PFSK-1 (cell line): ENCODE measurements at regions not wholly inside any gene's neighbourhood (a gene's known extent, or its start where the extent isn't known, plus 50 kb on each side); places are given as distances from the start of the nearest gene placed in this dataset.

Source experiments
- POLR2AphosphoS5 ChIP-seq: IDR thresholded peaks from 2 replicates; pipeline ENCODE4 v1.6.1; 2012; ENCODE audit warnings: low read depth, mild to moderate bottlenecking, control low read depth, low read length, moderate library complexity
- SIN3A ChIP-seq: IDR thresholded peaks from 2 replicates; pipeline ENCODE4 v1.6.1; 2012; ENCODE audit warnings: mild to moderate bottlenecking, low read length, moderate library complexity, borderline replicate concordance; ENCODE audit not compliant: insufficient read depth
- TAF1 ChIP-seq: IDR thresholded peaks from 2 replicates; pipeline ENCODE4 v1.6.1; 2012; ENCODE audit warnings: low read length, control low read depth, borderline replicate concordance; ENCODE audit not compliant: insufficient read depth
- TF ChIP-seq, protein P1 (sequence below), 2 experiments: IDR thresholded peaks; 2 replicates each; pipeline versions ENCODE4 v1.6.1 to v1.8.0; 2011 to 2012; ENCODE audit warnings: low read depth in 2 of 2, low read length in 2 of 2, control low read depth in 1 of 2, inconsistent platforms in 1 of 2, mild to moderate bottlenecking in 1 of 2, moderate library complexity in 1 of 2; ENCODE audit not compliant: insufficient read depth in 1 of 2

DNA sequence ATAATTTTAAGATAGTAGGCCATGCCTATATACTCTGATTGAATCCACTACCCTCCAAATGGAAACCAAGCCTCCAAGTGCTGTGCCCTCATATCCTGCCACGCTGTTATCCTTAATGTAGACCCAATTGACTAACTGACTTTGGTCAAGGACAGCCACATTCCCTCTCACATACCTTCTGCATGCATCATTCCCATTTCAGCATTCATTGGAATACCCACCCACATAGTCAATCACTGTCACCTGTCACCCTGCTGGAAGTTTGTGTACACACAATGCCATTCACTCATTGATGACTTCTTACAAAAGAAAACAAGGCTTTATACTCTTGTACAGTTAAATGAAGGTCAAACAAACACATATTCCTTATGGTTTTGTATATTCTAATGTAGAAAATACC lies 221.1 kb upstream of the PBX1 start:
- TF ChIP-seq, protein P1, sequence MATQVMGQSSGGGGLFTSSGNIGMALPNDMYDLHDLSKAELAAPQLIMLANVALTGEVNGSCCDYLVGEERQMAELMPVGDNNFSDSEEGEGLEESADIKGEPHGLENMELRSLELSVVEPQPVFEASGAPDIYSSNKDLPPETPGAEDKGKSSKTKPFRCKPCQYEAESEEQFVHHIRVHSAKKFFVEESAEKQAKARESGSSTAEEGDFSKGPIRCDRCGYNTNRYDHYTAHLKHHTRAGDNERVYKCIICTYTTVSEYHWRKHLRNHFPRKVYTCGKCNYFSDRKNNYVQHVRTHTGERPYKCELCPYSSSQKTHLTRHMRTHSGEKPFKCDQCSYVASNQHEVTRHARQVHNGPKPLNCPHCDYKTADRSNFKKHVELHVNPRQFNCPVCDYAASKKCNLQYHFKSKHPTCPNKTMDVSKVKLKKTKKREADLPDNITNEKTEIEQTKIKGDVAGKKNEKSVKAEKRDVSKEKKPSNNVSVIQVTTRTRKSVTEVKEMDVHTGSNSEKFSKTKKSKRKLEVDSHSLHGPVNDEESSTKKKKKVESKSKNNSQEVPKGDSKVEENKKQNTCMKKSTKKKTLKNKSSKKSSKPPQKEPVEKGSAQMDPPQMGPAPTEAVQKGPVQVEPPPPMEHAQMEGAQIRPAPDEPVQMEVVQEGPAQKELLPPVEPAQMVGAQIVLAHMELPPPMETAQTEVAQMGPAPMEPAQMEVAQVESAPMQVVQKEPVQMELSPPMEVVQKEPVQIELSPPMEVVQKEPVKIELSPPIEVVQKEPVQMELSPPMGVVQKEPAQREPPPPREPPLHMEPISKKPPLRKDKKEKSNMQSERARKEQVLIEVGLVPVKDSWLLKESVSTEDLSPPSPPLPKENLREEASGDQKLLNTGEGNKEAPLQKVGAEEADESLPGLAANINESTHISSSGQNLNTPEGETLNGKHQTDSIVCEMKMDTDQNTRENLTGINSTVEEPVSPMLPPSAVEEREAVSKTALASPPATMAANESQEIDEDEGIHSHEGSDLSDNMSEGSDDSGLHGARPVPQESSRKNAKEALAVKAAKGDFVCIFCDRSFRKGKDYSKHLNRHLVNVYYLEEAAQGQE (IDR thresholded peaks at IDR 0.05; ENCODE audit: insufficient read depth in 1 of 2, low read depth in 2 of 2, low read length in 2 of 2): no peak
- no peak for TF ChIP-seq POLR2AphosphoS5
- no peak for TF ChIP-seq SIN3A
- no peak for TF ChIP-seq TAF1
